HL-60 (cell line): ENCODE measurements at regions not wholly inside any gene's neighbourhood (a gene's known extent, or its start where the extent isn't known, plus 50 kb on each side); places are given as distances from the start of the nearest gene placed in this dataset.

Source experiments
- DNase-seq, 2 experiments: peaks; one replicate each; pipeline ENCODE4 v3.0.0-alpha.2; 2010 to 2020; ENCODE audit warnings: low read depth in 1 of 2, low spot score in 1 of 2
- H3K27ac ChIP-seq: fragments of 250-450 bp; sonication (Bioruptor Pico); replicated peaks from 2 replicates; pipeline ENCODE4 v1.5.1; 2020; ENCODE audit warnings: mild to moderate bottlenecking, moderate library complexity
- H3K27me3 ChIP-seq: fragments of 250-450 bp; sonication (Bioruptor Pico); 2 replicates; pipeline ENCODE4 v1.5.1; 2021; ENCODE audit warnings: mild to moderate bottlenecking, moderate library complexity; ENCODE audit not compliant: insufficient read depth, poor library complexity, severe bottlenecking
- H3K4me3 ChIP-seq: replicated peaks from 2 replicates; pipeline ENCODE4 v1.5.1; 2011; ENCODE audit warnings: mild to moderate bottlenecking, control low read depth, low read length; ENCODE audit not compliant: insufficient read depth
- GABPA ChIP-seq: IDR thresholded peaks from 2 replicates; pipeline ENCODE4 v1.6.1; 2012; ENCODE audit warnings: low read depth
- POLR2AphosphoS5 ChIP-seq: IDR thresholded peaks from 2 replicates; pipeline ENCODE4 v1.6.1; 2012; ENCODE audit warnings: low read depth
- SPI1 ChIP-seq: IDR thresholded peaks from 2 replicates; pipeline ENCODE4 v1.6.1; 2012; ENCODE audit warnings: low read depth, mild to moderate bottlenecking, borderline replicate concordance
- TF ChIP-seq, protein P1 (sequence below): IDR thresholded peaks from one replicate; pipeline ENCODE4 v1.5.1; 2011; ENCODE audit warnings: low read length, control low read depth, inconsistent platforms; ENCODE audit not compliant: insufficient read depth
- TF ChIP-seq, protein P2 (sequence below): IDR thresholded peaks from 2 replicates; pipeline ENCODE4 v1.6.1; 2012; ENCODE audit warnings: low read depth; ENCODE audit not compliant: insufficient replicate concordance

- no peak for DNase-seq
- Histone ChIP-seq H3K27ac (no peak overlapping the region), H3K27me3 (no peaks in the 10 kb centered on the region), H3K4me3 (no peak overlapping the region)
- TF ChIP-seq GABPA (no peak), POLR2AphosphoS5 (no peak), SPI1 (no peak)
- TF ChIP-seq, protein P1, sequence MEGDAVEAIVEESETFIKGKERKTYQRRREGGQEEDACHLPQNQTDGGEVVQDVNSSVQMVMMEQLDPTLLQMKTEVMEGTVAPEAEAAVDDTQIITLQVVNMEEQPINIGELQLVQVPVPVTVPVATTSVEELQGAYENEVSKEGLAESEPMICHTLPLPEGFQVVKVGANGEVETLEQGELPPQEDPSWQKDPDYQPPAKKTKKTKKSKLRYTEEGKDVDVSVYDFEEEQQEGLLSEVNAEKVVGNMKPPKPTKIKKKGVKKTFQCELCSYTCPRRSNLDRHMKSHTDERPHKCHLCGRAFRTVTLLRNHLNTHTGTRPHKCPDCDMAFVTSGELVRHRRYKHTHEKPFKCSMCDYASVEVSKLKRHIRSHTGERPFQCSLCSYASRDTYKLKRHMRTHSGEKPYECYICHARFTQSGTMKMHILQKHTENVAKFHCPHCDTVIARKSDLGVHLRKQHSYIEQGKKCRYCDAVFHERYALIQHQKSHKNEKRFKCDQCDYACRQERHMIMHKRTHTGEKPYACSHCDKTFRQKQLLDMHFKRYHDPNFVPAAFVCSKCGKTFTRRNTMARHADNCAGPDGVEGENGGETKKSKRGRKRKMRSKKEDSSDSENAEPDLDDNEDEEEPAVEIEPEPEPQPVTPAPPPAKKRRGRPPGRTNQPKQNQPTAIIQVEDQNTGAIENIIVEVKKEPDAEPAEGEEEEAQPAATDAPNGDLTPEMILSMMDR = no peak
- TF ChIP-seq, protein P2, sequence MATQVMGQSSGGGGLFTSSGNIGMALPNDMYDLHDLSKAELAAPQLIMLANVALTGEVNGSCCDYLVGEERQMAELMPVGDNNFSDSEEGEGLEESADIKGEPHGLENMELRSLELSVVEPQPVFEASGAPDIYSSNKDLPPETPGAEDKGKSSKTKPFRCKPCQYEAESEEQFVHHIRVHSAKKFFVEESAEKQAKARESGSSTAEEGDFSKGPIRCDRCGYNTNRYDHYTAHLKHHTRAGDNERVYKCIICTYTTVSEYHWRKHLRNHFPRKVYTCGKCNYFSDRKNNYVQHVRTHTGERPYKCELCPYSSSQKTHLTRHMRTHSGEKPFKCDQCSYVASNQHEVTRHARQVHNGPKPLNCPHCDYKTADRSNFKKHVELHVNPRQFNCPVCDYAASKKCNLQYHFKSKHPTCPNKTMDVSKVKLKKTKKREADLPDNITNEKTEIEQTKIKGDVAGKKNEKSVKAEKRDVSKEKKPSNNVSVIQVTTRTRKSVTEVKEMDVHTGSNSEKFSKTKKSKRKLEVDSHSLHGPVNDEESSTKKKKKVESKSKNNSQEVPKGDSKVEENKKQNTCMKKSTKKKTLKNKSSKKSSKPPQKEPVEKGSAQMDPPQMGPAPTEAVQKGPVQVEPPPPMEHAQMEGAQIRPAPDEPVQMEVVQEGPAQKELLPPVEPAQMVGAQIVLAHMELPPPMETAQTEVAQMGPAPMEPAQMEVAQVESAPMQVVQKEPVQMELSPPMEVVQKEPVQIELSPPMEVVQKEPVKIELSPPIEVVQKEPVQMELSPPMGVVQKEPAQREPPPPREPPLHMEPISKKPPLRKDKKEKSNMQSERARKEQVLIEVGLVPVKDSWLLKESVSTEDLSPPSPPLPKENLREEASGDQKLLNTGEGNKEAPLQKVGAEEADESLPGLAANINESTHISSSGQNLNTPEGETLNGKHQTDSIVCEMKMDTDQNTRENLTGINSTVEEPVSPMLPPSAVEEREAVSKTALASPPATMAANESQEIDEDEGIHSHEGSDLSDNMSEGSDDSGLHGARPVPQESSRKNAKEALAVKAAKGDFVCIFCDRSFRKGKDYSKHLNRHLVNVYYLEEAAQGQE = no peak
Measured at GRCh38 chr4:149296503-149296902, 519.1 kb downstream of the IQCM start.

DNA sequence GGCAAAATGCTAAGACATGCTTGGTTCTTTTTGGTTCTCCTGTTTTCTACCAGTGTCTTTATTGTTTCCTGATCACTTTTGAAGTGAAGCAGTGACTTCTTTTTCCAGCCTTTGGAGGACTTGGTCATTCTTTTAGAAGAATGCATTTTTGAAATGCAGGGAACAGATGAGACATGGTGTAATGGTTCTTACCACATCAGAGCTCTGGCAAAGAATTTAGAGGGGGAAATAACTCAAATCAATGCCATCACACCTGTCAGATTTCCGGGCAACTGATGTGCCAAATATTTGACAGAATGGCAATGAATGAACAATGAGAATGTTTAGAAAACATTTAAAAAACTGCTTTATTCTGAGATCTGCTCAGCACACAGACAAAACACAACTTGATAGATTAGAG lies 519.6 kb downstream of the IQCM start:
- no peak for DNase-seq
- H3K4me3 ChIP-seq = no peak overlapping the region
- H3K27me3 ChIP-seq = no peaks in the 10 kb centered on the region
- TF ChIP-seq POLR2AphosphoS5 = no peak
- no peak for TF ChIP-seq GABPA
- TF ChIP-seq SPI1 = no peak
- TF ChIP-seq, protein P2 = no peak
- TF ChIP-seq, protein P1 = no peak
- H3K27ac ChIP-seq = no peak overlapping the region

GRCh38 chr4:149294601-149295000 lies 521.0 kb downstream of the IQCM start:
- Histone ChIP-seq H3K27me3 (no peaks in the 10 kb centered on the region), H3K27ac (no peak overlapping the region), H3K4me3 (no peak overlapping the region)
- TF ChIP-seq, protein P1 = no peak
- TF ChIP-seq, protein P2 = no peak
- no peak for TF ChIP-seq SPI1
- no peak for TF ChIP-seq GABPA
- no peak for TF ChIP-seq POLR2AphosphoS5
- DNase-seq = no peak
